HG03108 (cell line): ENCODE measurements at regions not wholly inside any gene's neighbourhood (a gene's known extent, or its start where the extent isn't known, plus 50 kb on each side); places are given as distances from the start of the nearest gene placed in this dataset.

Experiments used
- ATAC-seq: cut with Tn5 transposase; IDR thresholded peaks from one replicate; pipeline ENCODE4 v1.9.1; 2021; ENCODE audit warnings: moderate library complexity; ENCODE audit not compliant: unreplicated experiment

- no peak for ATAC-seq
Observed at GRCh38 chr5:167888393-167888792, 403.1 kb upstream of the WWC1 start.

- ATAC-seq: no peak
Observed at GRCh38 chr5:167889276-167889675, 402.2 kb upstream of the WWC1 start.

DNA sequence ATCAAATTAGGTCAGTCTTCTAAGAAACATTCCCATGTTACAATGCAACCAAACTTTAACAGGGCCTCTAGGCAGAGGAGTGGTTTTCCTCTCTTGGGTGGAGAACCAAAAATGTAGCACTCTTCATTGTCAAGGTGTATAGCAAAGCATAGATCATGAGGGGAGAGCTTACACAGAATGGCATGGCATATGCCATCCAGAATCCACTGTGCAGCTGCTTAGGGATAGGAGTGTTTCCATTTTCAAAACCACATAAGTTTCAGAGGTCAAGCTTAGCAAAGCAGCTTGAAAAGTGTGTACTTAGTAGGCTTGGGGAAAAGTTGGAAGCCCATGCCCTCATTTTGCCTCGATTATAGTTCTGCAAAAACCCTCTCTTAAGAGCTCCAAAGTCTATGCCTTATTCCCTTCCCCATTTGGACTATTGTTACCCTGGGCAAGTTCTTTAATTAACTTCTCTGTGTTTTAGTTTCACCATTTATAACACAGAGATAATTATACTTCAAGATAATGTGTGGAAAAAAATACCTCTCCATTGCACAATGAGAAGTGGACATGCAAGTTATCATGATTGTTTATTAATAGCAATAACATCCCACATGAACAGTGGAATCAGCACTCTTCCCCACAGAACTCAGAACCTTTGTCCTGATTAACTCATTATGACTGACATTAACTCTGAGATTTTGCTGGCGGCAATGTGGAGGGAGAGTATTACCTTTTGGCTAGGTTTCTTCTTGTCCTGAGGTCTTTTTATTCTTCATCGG lies 398.9 kb upstream of the WWC1 start:
- ATAC-seq: no peak

DNA sequence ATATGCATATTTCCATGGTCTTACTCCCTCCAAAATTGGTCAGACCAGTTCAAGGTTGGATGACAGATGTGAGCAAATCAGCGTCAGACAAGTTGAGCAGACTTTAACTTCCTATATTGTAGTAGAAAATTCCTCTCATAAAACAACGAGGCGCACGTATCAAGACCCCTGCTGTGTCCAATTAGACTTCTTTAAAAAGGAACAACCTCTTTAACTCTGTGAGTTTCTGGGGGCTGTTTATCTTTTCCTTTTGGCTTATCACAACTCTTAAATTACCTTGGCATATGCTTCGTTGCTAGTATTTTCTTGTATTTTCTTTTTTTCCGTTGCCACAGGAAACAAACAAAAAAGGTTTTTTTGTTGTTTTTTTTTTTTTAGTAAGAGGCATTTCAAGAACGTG lies 398.2 kb upstream of the WWC1 start:
- ATAC-seq: no peak

- no peak for ATAC-seq
Observed at GRCh38 chr5:167894631-167895472, 396.6 kb upstream of the WWC1 start.

DNA sequence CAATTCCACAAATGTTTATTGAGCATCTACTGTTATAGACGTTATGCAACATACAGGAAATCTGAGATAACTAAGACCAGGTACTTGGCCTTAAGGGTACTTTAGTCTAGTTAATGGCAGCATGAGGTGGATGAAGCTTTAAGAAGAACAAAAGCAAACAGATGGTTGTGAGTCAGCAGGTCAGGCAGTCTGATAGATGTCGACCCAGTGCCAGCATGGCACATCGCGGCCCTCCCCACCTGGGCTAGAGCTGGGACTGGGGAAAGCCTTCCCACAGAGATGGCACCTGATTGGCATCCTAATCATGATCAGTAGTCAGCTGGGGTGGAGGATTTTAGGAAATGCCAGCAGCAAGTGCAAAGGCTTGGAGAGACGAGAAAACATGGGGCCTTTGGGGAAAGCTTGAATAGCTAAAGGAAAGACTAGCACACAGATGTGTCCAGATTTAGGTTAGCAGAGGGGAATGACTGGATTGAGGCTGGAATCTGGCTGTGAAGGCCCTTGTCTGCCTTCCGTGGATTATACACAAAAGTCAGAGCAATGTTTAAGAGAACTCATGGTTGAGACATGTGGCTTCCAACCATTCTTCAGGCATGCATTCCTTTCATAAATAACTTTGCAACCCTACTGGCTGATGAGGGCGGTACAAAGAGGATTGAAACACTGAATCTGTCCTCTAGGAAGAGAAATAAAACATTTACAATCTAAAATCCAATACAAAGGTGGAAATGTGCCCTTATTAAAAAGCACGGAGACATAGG lies 395.4 kb upstream of the WWC1 start:
- no peak for ATAC-seq

GRCh38 chr5:167896814-167897213 lies 394.6 kb upstream of the WWC1 start:
- no peak for ATAC-seq

DNA sequence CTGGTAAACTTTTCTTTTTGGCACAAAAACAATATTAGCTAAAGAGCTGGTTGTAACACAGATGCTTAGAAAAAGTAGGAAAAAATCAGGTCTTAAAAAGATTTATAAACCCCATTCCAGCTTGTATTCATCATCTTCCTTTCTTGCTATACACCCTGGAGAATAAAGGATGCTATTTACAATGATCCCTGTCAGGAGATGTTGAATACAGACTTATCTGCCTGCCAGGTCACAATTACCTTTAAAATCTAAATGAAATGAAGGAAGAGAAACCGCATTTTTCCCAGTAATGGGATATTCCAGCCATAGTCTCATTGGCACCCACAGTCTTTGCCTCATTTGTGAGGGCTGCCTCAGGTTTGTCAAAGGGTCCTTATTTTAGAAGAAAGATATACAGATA lies 394.1 kb upstream of the WWC1 start:
- ATAC-seq: no peak

DNA sequence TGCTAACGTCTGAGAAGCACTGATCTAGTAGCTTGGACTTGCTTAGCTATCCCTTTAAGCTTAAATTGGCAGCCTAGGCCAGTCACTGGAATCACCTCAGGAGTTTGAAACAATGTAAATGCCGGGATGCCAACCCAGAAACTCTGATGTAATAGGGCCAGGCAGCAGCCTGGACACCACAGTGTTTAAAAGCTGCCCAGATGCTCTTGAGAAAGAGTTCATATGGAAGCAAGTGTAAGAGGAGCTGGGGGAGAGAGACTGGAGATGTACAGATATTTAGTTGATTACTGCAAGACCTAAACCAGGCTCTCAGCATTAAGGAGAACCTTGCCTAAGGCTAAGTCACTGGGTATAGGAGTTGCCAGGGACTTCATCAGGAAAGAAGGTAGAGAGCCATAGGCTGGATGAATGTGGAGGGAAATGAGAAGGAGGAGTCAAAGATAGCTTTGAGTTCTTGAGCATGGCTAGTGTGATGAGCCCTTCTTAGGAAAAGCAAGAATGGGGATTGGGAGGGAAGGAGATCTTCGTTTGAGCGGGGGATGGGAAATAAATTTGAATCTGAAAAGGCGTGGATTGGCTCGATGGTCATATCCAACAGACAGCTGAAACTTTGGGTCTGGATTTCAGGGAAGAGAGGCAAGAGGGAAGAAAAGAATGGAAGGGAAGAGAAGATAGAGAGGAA lies 392.9 kb upstream of the WWC1 start:
- no peak for ATAC-seq

GRCh38 chr5:167899490-167900070 lies 391.9 kb upstream of the WWC1 start:
- no peak for ATAC-seq

- no peak for ATAC-seq
Observed at GRCh38 chr5:167900340-167900935, 391.0 kb upstream of the WWC1 start.

- ATAC-seq: no peak
Observed at GRCh38 chr5:167902298-167902697, 389.1 kb upstream of the WWC1 start.

DNA sequence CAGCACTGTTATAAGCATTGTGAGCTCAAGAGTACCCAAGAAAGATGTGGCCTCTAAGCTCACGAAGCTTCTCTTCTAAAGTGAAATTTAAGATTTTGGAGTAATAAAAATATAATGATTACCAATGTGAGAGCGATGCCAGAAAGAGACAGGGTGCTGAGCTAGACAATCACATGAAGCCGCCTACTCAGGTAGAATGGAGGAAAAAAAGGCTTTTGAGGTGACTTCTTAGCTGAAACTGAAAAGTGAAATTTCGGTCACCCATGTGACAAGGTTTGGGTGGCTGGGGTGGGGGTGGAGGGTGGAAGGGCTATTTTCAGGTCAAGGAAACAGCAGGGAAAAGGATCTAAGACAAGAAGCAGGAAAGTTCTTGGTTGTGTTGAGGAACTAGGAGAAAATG lies 388.2 kb upstream of the WWC1 start:
- ATAC-seq: no peak

DNA sequence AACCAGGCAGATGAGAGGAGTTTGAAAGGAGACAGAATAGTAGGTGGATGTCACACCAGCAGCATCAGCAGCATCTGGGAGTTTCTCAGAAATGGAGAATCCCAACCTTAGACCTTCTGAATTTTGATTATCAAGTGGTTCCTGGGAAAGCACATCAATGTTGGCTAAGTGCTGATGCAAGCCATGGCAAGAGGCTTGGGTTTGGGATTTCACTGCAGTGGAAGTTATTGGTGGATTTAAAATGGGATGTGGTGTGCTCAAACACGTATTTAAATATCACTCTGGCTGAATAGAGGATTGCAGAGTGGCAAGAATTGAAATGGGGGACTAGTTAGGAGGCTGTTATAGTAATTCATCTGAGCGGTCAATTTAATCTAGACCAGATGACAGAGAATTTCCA lies 387.8 kb upstream of the WWC1 start:
- no peak for ATAC-seq

DNA sequence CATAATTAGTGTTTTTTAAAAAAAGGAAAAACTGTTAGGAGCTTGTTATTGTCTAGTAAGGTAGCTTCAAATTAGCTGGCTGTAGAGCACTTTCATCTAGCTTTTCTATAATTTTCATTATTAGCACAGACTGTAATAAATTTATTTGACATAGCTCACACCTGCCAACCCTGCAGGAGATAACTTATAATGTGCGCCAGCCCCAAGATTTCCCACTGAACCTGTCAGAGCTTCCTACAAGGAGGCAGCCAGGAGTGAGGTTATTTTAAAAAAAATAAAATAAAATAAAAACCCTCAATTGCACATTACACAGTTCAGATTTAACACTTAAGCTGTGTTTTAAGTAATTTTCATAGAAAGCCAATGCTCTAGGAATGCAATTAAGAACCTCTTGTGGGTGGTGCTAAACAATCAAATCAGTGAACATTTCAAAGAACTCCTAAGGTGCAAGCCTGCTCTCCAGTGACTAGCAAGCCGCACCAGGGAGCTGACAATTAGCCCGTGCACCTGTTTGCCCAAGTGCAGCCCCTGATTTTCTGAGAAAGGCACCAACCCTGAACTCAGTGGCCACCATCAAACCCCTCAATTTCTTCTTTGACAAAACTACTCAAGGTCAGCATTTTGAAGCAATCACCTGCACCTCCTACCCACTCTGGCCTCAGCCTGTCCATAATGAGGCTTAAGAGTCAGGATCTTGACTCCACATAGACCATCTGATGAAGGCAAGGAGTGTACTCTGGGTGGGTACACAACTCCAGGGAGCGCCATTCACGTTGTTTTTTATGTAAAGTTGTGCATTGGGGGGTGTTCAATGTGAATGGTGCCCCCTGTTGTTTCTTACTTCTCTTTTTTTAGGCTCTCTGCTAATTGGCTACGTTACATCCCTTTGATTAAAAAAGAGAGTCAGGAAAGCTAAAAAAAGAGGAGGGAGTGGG lies 385.3 kb upstream of the WWC1 start:
- no peak for ATAC-seq

- ATAC-seq: no peak
Observed at GRCh38 chr5:167908606-167909005, 382.8 kb upstream of the WWC1 start.

- ATAC-seq: no peak
Observed at GRCh38 chr5:167912941-167913665, 378.3 kb upstream of the WWC1 start.

- ATAC-seq: no peak
Observed at GRCh38 chr5:167915237-167915636, 376.2 kb upstream of the WWC1 start.
